Stomach (tissue), 4 donors: ENCODE measurements at regions not wholly inside any gene's neighbourhood (a gene's known extent, or its start where the extent isn't known, plus 50 kb on each side); places are given as distances from the start of the nearest gene placed in this dataset.

Experiments used
- CTCF ChIP-seq, 7 experiments: fragments of 450-650 bp in 4 of 7; fragments of 200-600 bp in 3 of 7; sonication (generic) in 3 of 7; IDR thresholded peaks; one replicate each; pipeline ENCODE4 v1.5.1; 2016 to 2019; ENCODE audit warnings: antibody characterized with exemption in 7 of 7, control low read depth in 2 of 7, mild to moderate bottlenecking in 1 of 7
- POLR2A ChIP-seq, 4 donors: fragments of 450-650 bp; IDR thresholded peaks; one replicate each; pipeline ENCODE4 v1.6.1; 2016; ENCODE audit warnings: antibody characterized with exemption in 4 of 4, control low read depth in 2 of 4, mild to moderate bottlenecking in 1 of 4, moderate library complexity in 1 of 4
- POLR2AphosphoS5 ChIP-seq, 3 donors: sonication (generic); formaldehyde crosslinking; IDR thresholded peaks; one replicate each; pipeline ENCODE4 v1.6.1; 2016; ENCODE audit warnings: antibody characterized with exemption in 3 of 3

- no peak for TF ChIP-seq CTCF (IDR thresholded peaks at IDR 0.05)
- TF ChIP-seq POLR2AphosphoS5 (IDR thresholded peaks at IDR 0.05), result no peak
- no peak for TF ChIP-seq POLR2A (IDR thresholded peaks at IDR 0.05)
These were observed 149.9 kb downstream of the RDH14 start for GRCh38 chr2:18410543-18410942.
